ENCODE measurements at regions not wholly inside any gene's neighbourhood (a gene's known extent, or its start where the extent isn't known, plus 50 kb on each side); places are given as distances from the start of the nearest gene placed in this dataset.
"Not testable (repeated sequence)": the region's sequence is repeated elsewhere in the genome, so short reads cannot be mapped to it uniquely, and the experiment has no call there.

DNA sequence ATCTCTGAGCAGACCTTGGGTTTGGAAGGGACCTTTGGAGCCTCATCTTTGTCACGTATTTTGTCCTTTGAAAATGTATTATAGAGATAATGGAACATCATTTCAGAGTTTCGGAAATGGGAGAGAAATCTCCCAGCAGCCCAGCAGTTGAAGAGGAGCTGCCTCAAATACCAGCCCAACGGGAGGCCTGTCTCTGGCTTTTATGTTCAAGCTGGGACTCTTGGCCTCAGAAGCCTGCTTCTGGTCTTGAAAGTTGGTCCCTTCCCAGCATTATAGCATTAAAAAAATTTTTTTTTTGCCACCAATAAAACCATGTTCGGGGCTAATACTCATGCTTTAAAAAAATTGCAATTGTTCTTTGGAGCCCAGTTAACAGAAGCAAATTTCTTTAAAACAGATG, 73.4 kb upstream of the CTBP2 start:
- Histone ChIP-seq H4K20me1 (no peaks in the 10 kb centered on the region), H3K27me3 (no peaks in the 10 kb centered on the region), H3K9me3 (peaks cover 20% of the 10 kb centered on the region), H3K4me3 (no peak overlapping the region), H3K27ac (no peak overlapping the region), H3K9ac (no peak overlapping the region), H3K4me1 (peaks cover 16% of the 10 kb centered on the region), H3K36me3 (no peaks in the 10 kb centered on the region), H3K4me2 (no peak overlapping the region)
- TF ChIP-seq Cebpa-rat (IDR thresholded peaks at IDR 0.05): no peak

DNA sequence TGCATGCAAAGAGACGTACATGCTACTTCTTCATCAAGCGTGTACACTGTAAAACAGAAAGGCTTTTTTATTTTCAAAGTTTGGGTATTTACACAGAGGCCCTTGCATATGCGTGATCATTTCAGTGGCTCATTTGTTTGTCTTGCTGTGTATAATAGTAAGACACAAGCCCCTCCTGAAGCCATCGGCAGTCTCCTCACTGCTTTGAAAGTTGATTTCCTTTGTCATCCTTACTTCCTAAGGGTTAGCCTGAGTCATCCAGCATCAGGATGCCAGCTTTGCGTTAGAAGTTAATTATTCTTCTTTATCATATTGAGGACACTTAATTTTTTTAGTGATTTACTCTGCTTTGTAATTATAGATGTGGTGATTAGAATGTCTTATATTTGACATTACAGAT, 72.5 kb upstream of the CTBP2 start:
- Histone ChIP-seq H3K4me2 (no peak overlapping the region), H3K27me3 (no peaks in the 10 kb centered on the region)

DNA sequence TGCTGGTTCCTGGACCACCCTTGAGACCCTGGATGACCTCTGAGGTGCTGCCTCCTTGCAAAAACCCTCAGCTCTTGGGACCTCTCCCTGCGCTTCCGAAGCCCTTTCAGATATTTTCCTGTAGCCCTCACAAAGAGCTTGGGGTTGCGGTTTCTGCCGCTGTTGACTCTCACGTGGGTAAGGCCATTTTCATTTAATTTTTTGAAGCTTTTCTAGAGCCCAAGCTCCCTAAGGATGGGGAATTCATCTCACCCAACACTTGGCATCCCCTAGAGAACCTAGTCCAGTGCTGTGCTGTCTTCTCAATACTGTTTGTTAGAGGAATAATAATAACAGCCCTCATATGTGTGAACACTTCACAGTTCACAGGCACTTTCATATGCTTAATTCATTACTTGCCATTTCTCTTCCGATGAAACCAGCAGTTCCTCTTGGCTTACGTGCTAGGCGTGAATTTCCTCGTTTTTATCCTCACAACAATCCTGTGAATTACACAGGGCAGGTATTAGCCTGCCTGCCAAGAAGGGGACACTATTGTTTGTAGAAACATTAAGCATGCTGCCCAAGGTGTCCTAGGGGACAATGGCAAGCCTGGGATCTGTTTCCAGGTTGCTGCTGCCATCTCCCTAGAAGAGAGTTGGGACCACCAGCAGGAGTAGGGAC, 71.6 kb upstream of the CTBP2 start:
- Histone ChIP-seq H3K4me1 (peaks cover 19% of the 10 kb centered on the region), H3K4me2 (no peak overlapping the region), H3K27ac (no peak overlapping the region), H3K27me3 (no peaks in the 10 kb centered on the region), H3K36me3 (no peaks in the 10 kb centered on the region), H3K9ac (no peak overlapping the region), H4K20me1 (no peaks in the 10 kb centered on the region), H3K4me3 (no peak overlapping the region), H3K9me3 (peaks cover 21% of the 10 kb centered on the region; the same call in 1 of the 2 replicates)
- TF ChIP-seq Cebpa-rat (IDR thresholded peaks at IDR 0.05): no peak

More for the DNA sequence above, 72.5 kb upstream of the CTBP2 start:
- H3K4me3 ChIP-seq: no peak overlapping the region
- H3K9ac ChIP-seq: no peak overlapping the region
- TF ChIP-seq Cebpa-rat (IDR thresholded peaks at IDR 0.05): no peak
- H3K36me3 ChIP-seq: no peaks in the 10 kb centered on the region
- H4K20me1 ChIP-seq: no peaks in the 10 kb centered on the region
- no peak overlapping the region for H3K27ac ChIP-seq
- peaks cover 19% of the 10 kb centered on the region for H3K4me1 ChIP-seq
- peaks cover 16% of the 10 kb centered on the region for H3K9me3 ChIP-seq

DNA sequence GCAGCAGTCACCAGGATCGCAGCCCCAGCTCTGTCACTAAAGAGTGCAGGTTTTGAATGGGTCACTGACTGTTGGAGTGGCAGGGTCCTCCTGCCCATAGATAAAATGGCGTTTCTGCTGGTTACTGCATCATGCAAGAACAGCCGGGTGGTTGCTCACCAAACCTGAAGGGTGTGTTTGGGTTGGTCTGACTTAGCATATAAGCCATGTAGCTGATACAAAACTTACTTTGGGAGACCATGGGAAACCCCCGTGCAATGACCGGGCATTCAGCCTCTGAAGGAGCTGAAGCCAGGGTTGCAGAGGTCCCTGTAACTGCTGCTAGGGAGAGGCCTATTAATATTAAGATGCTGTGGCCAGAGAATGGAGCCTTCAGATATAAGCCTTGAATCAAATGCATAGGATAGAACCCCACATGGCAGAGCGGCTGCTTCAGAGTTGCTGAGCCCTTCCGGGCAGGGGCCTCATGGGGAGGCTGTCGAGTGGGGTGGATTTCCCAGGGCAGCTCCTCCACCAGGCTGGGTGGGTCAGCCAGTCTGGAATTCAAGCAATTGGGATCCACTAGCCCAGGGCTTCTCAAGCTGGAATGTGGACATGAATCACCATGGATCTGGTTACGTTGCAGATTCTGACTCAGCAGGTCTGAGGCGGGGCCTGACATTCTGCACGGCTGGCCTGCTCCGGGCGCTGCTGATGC, 70.9 kb upstream of the CTBP2 start:
- peaks cover 19% of the 10 kb centered on the region for H3K4me1 ChIP-seq
- H3K4me3 ChIP-seq: no peak overlapping the region
- H3K4me2 ChIP-seq: no peak overlapping the region
- H4K20me1 ChIP-seq: no peaks in the 10 kb centered on the region
- H3K36me3 ChIP-seq: no peaks in the 10 kb centered on the region
- no peak for TF ChIP-seq Cebpa-rat (IDR thresholded peaks at IDR 0.05)
- H3K9ac ChIP-seq: no peak overlapping the region
- no peaks in the 10 kb centered on the region for H3K27me3 ChIP-seq
- H3K9me3 ChIP-seq: peaks cover 22% of the 10 kb centered on the region; the same call in 1 of the 2 replicates
- H3K27ac ChIP-seq: no peak overlapping the region

DNA sequence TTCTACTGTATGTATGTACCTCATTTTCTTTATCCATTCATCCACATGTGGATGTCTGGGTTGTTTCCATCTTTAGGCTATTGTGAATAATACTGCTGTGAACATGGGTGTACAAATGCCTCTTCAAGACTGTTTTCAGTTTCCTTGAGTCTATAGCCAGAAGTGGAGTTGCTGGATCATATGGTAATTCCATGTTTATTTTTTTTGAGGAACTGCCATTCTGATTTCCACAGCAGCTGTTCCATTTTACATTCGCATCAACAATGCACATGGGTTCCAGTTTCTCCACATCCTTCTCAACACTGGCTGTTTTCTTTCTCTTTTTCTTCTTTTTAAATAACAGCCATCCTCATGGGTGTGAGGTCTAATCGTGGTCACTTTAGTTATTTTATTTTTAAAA, 69.9 kb upstream of the CTBP2 start:
- Histone ChIP-seq H3K27ac (no peak overlapping the region), H4K20me1 (no peaks in the 10 kb centered on the region), H3K4me2 (no peak overlapping the region), H3K27me3 (no peaks in the 10 kb centered on the region), H3K9ac (no peak overlapping the region), H3K4me1 (peaks cover 15% of the 10 kb centered on the region), H3K9me3 (peaks cover 22% of the 10 kb centered on the region; the same call in 1 of the 2 replicates), H3K4me3 (no peak overlapping the region), H3K36me3 (no peaks in the 10 kb centered on the region)
- TF ChIP-seq Cebpa-rat (IDR thresholded peaks at IDR 0.05): no peak

DNA sequence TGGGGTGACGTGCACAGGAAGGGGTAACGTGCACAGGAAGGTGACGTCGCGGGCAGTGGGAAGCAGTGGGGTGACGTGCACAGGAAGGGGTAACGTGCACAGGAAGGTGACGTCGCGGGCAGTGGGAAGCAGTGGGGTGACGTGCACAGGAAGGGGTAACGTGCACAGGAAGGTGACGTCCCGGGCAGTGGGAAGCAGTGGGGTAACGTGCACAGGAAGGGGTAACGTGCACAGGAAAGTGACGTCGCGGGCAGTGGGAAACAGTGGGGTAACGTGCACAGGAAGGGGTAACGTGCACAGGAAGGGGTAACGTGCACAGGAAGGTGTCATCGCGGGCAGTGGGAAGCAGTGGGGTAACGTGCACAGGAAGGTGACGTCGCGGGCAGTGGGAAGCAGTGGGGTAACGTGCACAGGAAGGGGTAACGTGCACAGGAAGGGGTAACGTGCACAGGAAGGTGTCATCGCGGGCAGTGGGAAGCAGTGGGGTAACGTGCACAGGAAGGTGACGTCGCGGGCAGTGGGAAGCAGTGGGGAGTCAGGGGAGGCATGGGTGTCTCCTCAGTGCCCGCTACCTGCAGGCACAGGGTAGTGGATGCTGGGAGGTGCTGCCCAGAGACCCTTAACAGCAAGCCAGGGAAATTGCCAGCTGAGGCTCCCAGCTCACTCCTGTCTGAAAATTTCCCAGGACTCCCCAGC, 68.0 kb upstream of the CTBP2 start:
- peak overlapping the region; percentile 76 for H3K27ac ChIP-seq
- not testable (repeated sequence) for H4K20me1 ChIP-seq
- H3K4me2 ChIP-seq: peak overlapping the region; percentile 82

DNA sequence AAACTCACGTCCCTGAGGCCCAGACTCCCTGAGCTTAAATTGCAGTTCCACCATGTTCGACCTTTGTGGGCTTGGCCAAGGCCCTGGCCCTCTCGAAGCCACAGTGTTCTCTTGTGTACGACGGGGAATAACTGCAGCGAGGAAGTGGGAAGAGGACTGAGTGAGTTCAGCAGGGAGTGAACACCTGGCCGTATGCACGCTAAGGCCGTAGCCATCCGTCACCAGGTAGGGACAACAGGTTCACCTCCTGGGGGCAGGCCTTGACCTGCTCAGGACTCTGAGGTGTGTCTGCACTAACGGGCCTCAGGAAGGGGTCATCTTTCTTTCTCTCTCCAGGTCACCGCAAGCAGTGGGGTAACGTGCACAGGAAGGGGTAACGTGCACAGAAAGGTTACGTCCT, 67.2 kb upstream of the CTBP2 start:
- Histone ChIP-seq H3K36me3 (no peaks in the 10 kb centered on the region), H4K20me1 (no peaks in the 10 kb centered on the region), H3K27ac (peak overlapping the region; percentile 19; the same call in 1 of the 2 replicates), H3K4me2 (no peak overlapping the region), H3K4me1 (peaks cover 9% of the 10 kb centered on the region), H3K4me3 (0 out of 2 replicates have a peak overlapping the region, but pooled peaks have one; percentile 36), H3K27me3 (no peaks in the 10 kb centered on the region), H3K9me3 (peaks cover 22% of the 10 kb centered on the region; the same call in 1 of the 2 replicates), H3K9ac (no peak overlapping the region)
- TF ChIP-seq Cebpa-rat (IDR thresholded peaks at IDR 0.05): no peak

More for the DNA sequence above, 68.0 kb upstream of the CTBP2 start:
- H3K9me3 ChIP-seq: peaks cover 22% of the 10 kb centered on the region; the same call in 1 of the 2 replicates
- H3K4me1 ChIP-seq, H3K36me3 ChIP-seq, H3K27me3 ChIP-seq, H3K9ac ChIP-seq: not testable (repeated sequence)
- peak overlapping the region; percentile 61 for H3K4me3 ChIP-seq

DNA sequence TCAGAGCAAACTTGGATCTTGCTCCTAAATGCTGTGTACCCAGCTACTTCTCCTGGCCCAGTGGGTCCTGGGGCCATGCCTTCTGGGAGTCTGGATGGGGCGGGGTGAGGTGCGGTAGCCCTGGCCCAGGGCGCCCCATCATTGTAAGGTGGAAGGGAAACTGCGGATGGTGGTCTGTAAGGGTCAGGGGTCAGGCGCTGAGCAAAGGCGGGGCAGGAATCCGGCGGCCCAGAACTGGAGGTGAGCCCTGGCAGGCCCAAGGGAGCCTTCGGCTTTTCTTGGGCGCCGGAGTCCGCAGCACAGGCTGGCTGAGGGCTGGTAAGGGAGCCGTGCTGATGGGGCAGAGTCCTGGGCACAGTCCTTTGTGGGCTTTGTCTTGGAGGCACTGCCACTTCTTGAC, 66.5 kb upstream of the CTBP2 start:
- H4K20me1 ChIP-seq: no peaks in the 10 kb centered on the region
- H3K4me3 ChIP-seq: no peak overlapping the region
- H3K9ac ChIP-seq: no peak overlapping the region
- TF ChIP-seq Cebpa-rat (IDR thresholded peaks at IDR 0.05): no peak
- no peaks in the 10 kb centered on the region for H3K36me3 ChIP-seq
- H3K27me3 ChIP-seq: no peaks in the 10 kb centered on the region
- H3K27ac ChIP-seq: no peak overlapping the region
- H3K4me2 ChIP-seq: no peak overlapping the region
- H3K4me1 ChIP-seq: peaks cover 16% of the 10 kb centered on the region
- peaks cover 22% of the 10 kb centered on the region; the same call in 1 of the 2 replicates for H3K9me3 ChIP-seq

DNA sequence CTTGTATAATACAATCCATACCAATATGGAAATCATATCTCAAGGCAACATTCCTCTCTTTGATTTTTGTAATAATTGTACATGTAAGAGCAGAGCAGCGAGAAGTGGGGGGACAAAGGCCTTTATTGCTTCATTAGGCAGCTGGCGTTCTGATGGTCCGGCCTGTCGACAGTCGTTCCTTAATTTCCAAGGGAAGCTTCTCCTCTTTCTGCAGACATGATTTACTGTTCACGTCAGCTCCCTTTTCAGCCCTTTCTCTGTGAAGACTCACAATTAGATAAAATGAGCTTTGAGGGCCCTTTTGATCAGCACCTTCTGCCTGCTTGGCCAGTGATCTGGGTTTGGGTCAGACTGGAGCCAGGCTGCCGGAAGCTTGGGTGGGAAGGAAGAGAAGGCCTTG, 65.6 kb upstream of the CTBP2 start:
- peaks cover 22% of the 10 kb centered on the region; the same call in 1 of the 2 replicates for H3K9me3 ChIP-seq
- no peaks in the 10 kb centered on the region for H4K20me1 ChIP-seq
- no peaks in the 10 kb centered on the region for H3K36me3 ChIP-seq
- H3K4me3 ChIP-seq: no peak overlapping the region
- H3K27ac ChIP-seq: no peak overlapping the region
- H3K4me2 ChIP-seq: no peak overlapping the region
- TF ChIP-seq Cebpa-rat (IDR thresholded peaks at IDR 0.05): no peak
- no peaks in the 10 kb centered on the region for H3K27me3 ChIP-seq
- H3K9ac ChIP-seq: no peak overlapping the region
- peaks cover 17% of the 10 kb centered on the region for H3K4me1 ChIP-seq

DNA sequence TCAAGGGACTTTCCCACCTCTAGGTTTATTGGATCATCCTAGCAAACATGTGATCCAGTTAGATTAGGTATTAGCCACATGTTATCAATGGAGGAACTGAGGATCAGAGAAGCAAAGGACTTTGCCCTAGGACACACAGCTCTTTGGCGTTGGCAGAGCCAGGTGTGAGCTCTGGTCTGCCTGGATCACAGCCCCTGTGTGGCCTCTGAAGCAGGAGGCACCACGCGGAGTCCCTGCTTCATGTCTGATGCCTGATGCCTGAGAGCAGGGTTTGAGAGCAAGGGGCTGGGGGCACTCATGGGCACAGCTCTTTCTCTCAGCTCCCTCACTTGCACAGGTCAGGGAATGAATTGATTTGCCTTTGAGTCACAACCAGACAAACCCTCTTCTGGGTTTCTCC, 64.7 kb upstream of the CTBP2 start:
- Histone ChIP-seq H3K4me2 (no peak overlapping the region), H4K20me1 (no peaks in the 10 kb centered on the region), H3K36me3 (no peaks in the 10 kb centered on the region), H3K9ac (no peak overlapping the region), H3K4me1 (peaks cover 17% of the 10 kb centered on the region), H3K27ac (no peak overlapping the region), H3K4me3 (no peak overlapping the region), H3K9me3 (peaks cover 22% of the 10 kb centered on the region; the same call in 1 of the 2 replicates), H3K27me3 (no peaks in the 10 kb centered on the region)
- TF ChIP-seq Cebpa-rat (IDR thresholded peaks at IDR 0.05): no peak
